Astrocyte (in vitro differentiated cells and primary cell): ENCODE measurements at regions not wholly inside any gene's neighbourhood (a gene's known extent, or its start where the extent isn't known, plus 50 kb on each side); places are given as distances from the start of the nearest gene placed in this dataset.

Source experiments
- DNase-seq: peaks from one replicate; pipeline ENCODE4 v3.0.0-alpha.2; 2010; ENCODE audit warnings: low read depth
- FAIRE-seq: peaks from 2 replicates; lab custom pipeline; 2011; peaks lifted over from hg19 to GRCh38; lab: Jason Lieb, UNC
- H2AFZ ChIP-seq: 2 replicates; pipeline ENCODE4 v1.6.0; 2012; ENCODE audit warnings: low read depth, low read length, inconsistent platforms
- H3K27ac ChIP-seq: 2 replicates; pipeline ENCODE4 v1.5.1; 2011; ENCODE audit warnings: low read depth, low read length, inconsistent platforms
- H3K27me3 ChIP-seq: 2 replicates; pipeline ENCODE4 v1.6.0; 2011; ENCODE audit warnings: low read length, inconsistent platforms; ENCODE audit not compliant: insufficient read depth
- H3K36me3 ChIP-seq: 2 replicates; pipeline ENCODE4 v1.5.1; 2011; ENCODE audit warnings: low read length, inconsistent platforms; ENCODE audit not compliant: insufficient read depth
- H3K4me1 ChIP-seq: 2 replicates; pipeline ENCODE4 v1.5.1; 2011; ENCODE audit warnings: low read length, inconsistent platforms; ENCODE audit not compliant: insufficient read depth
- H3K4me2 ChIP-seq: 2 replicates; pipeline ENCODE4 v1.6.0; 2012; ENCODE audit warnings: low read length, inconsistent platforms
- H3K4me3 ChIP-seq: 2 replicates; pipeline ENCODE4 v1.5.1; 2011; ENCODE audit warnings: low read depth, mild to moderate bottlenecking, low read length, inconsistent platforms; ENCODE audit not compliant: insufficient read depth
- H3K79me2 ChIP-seq: 2 replicates; pipeline ENCODE4 v1.6.0; 2012; ENCODE audit warnings: mild to moderate bottlenecking, low read length, inconsistent platforms; ENCODE audit not compliant: insufficient read depth
- H3K9ac ChIP-seq: 2 replicates; pipeline ENCODE4 v1.6.0; 2012; ENCODE audit warnings: mild to moderate bottlenecking, low read length, inconsistent platforms
- H3K9me3 ChIP-seq: 2 replicates; pipeline ENCODE4 v1.5.1; 2012; ENCODE audit warnings: low read depth, mild to moderate bottlenecking, low read length, inconsistent platforms; ENCODE audit not compliant: insufficient read depth
- H4K20me1 ChIP-seq: 2 replicates; pipeline ENCODE4 v1.6.0; 2012; ENCODE audit warnings: low read length, inconsistent platforms; ENCODE audit not compliant: insufficient read depth
- H3K27ac Mint-ChIP-seq: one replicate; pipeline ENCODE4 v1.8.0; 2021; ENCODE audit warnings: mild to moderate bottlenecking, mixed read lengths; ENCODE audit not compliant: unreplicated experiment
- H3K27me3 Mint-ChIP-seq: one replicate; pipeline ENCODE4 v1.8.0; 2021; ENCODE audit warnings: low read depth, mixed read lengths; ENCODE audit not compliant: unreplicated experiment
- H3K36me3 Mint-ChIP-seq: one replicate; pipeline ENCODE4 v1.8.0; 2021; ENCODE audit warnings: low read depth, mixed read lengths; ENCODE audit not compliant: unreplicated experiment
- H3K4me1 Mint-ChIP-seq: one replicate; pipeline ENCODE4 v1.8.0; 2021; ENCODE audit warnings: low read depth, mixed read lengths; ENCODE audit not compliant: unreplicated experiment
- H3K4me3 Mint-ChIP-seq: one replicate; pipeline ENCODE4 v1.8.0; 2021; ENCODE audit warnings: mild to moderate bottlenecking, moderate library complexity, mixed read lengths; ENCODE audit not compliant: unreplicated experiment
- H3K9me3 Mint-ChIP-seq: one replicate; pipeline ENCODE4 v1.8.0; 2021; ENCODE audit warnings: mild to moderate bottlenecking, mixed read lengths; ENCODE audit not compliant: unreplicated experiment
- CTCF ChIP-seq: IDR thresholded peaks from 2 replicates; pipeline ENCODE4 v1.5.1; 2011; ENCODE audit warnings: low read depth, mild to moderate bottlenecking, inconsistent platforms, low read length, moderate library complexity; ENCODE audit not compliant: insufficient read depth
- EZH2 ChIP-seq: IDR thresholded peaks from 2 replicates; pipeline ENCODE4 v1.6.1; 2012; ENCODE audit warnings: mild to moderate bottlenecking, low read length, inconsistent platforms; ENCODE audit not compliant: insufficient read depth

- no peak overlapping the region for H3K27ac Mint-ChIP-seq
- Histone ChIP-seq H3K9me3 (no peaks in the 10 kb centered on the region), H3K27me3 (no peaks in the 10 kb centered on the region), H3K27ac (no peak overlapping the region), H3K4me3 (no peak overlapping the region), H3K36me3 (no peaks in the 10 kb centered on the region), H2AFZ (no peak overlapping the region), H3K9ac (no peak overlapping the region), H3K4me2 (no peak overlapping the region), H3K4me1 (no peaks in the 10 kb centered on the region), H4K20me1 (no peaks in the 10 kb centered on the region), H3K79me2 (no peaks in the 10 kb centered on the region)
- H3K9me3 Mint-ChIP-seq, result no peaks in the 10 kb centered on the region
- H3K4me3 Mint-ChIP-seq, result no peak overlapping the region
- peaks cover 7% of the 10 kb centered on the region for H3K4me1 Mint-ChIP-seq
- DNase-seq, result no peak
- H3K27me3 Mint-ChIP-seq, result no peaks in the 10 kb centered on the region
- no peaks in the 10 kb centered on the region for H3K36me3 Mint-ChIP-seq
- no peak for FAIRE-seq
- TF ChIP-seq CTCF (no peak), EZH2 (no peak)
Measured at GRCh38 chr7:124257638-124258308, 224.9 kb upstream of the TMEM229A start.

- Histone ChIP-seq H3K79me2 (no peaks in the 10 kb centered on the region), H3K4me1 (no peaks in the 10 kb centered on the region), H3K27ac (no peak overlapping the region), H4K20me1 (no peaks in the 10 kb centered on the region), H3K36me3 (no peaks in the 10 kb centered on the region), H3K4me2 (no peak overlapping the region), H3K9ac (no peak overlapping the region), H2AFZ (no peak overlapping the region), H3K27me3 (no peaks in the 10 kb centered on the region), H3K4me3 (no peak overlapping the region), H3K9me3 (no peaks in the 10 kb centered on the region)
- H3K27me3 Mint-ChIP-seq, result no peaks in the 10 kb centered on the region
- FAIRE-seq (no peak), DNase-seq (no peak)
- no peak overlapping the region for H3K27ac Mint-ChIP-seq
- H3K9me3 Mint-ChIP-seq, result no peaks in the 10 kb centered on the region
- peaks cover 7% of the 10 kb centered on the region for H3K4me1 Mint-ChIP-seq
- no peaks in the 10 kb centered on the region for H3K36me3 Mint-ChIP-seq
- no peak overlapping the region for H3K4me3 Mint-ChIP-seq
- TF ChIP-seq EZH2, result no peak
- no peak for TF ChIP-seq CTCF
Measured at GRCh38 chr7:124255041-124255655, 222.3 kb upstream of the TMEM229A start.

- no peak overlapping the region for H3K27ac ChIP-seq
- TF ChIP-seq CTCF (no peak), EZH2 (no peak)
- DNase-seq, result no peak
Measured at GRCh38 chr7:124254396-124254795, 221.5 kb upstream of the TMEM229A start.

More at GRCh38 chr7:124254396-124254795, 221.5 kb upstream of the TMEM229A start:
- H3K36me3 ChIP-seq, result no peaks in the 10 kb centered on the region
- no peaks in the 10 kb centered on the region for H3K79me2 ChIP-seq
- H3K4me1 ChIP-seq, result no peaks in the 10 kb centered on the region
- no peaks in the 10 kb centered on the region for H4K20me1 ChIP-seq
- no peaks in the 10 kb centered on the region for H3K27me3 ChIP-seq
- FAIRE-seq, result no peak
- no peak overlapping the region for H3K9ac ChIP-seq
- no peaks in the 10 kb centered on the region for H3K9me3 ChIP-seq
- no peak overlapping the region for H3K4me2 ChIP-seq
- no peak overlapping the region for H3K27ac Mint-ChIP-seq
- no peak overlapping the region for H2AFZ ChIP-seq
- H3K9me3 Mint-ChIP-seq, result no peaks in the 10 kb centered on the region
- peaks cover 7% of the 10 kb centered on the region for H3K4me1 Mint-ChIP-seq
- H3K4me3 ChIP-seq, result no peak overlapping the region
- H3K27me3 Mint-ChIP-seq, result no peaks in the 10 kb centered on the region
- H3K4me3 Mint-ChIP-seq, result no peak overlapping the region
- H3K36me3 Mint-ChIP-seq, result no peaks in the 10 kb centered on the region
